ENCODE measurements at regions not wholly inside any gene's neighbourhood (a gene's known extent, or its start where the extent isn't known, plus 50 kb on each side); places are given as distances from the start of the nearest gene placed in this dataset.
A peak's percentile ranks its signal among the peaks of the same experiment; 100 is the strongest.

GRCh38 chr5:124948754-124949275 lies 202.4 kb upstream of the ZNF608 start:
- Histone ChIP-seq H3K27ac (ENCODE audit: insufficient read depth, low read depth, low read length) (no peak overlapping the region), H3K9me3 (replicated peaks; ENCODE audit: control insufficient read depth, insufficient read depth, low read length) (no peaks in the 10 kb centered on the region), H3K9me1 (replicated peaks; ENCODE audit: control insufficient read depth, extremely low read depth, insufficient read depth, low read length) (no peaks in the 10 kb centered on the region), H3K4me1 (ENCODE audit: control insufficient read depth, extremely low read depth, insufficient read depth, low read length) (peaks cover 9% of the 10 kb centered on the region), H3K4me2 (ENCODE audit: insufficient read depth, low read length) (peak overlapping the region; percentile 56), H3K9ac (replicated peaks; ENCODE audit: extremely low read depth, insufficient read depth, low read length) (no peak overlapping the region), H4K20me1 (replicated peaks; ENCODE audit: control insufficient read depth, extremely low read depth, insufficient read depth, low read length) (no peaks in the 10 kb centered on the region), H3K4me3 (replicated peaks in 1 of 3; ENCODE audit: insufficient read depth in 1 of 3, low read depth in 1 of 3, low read length in 3 of 3) (no peak overlapping the region), H2AFZ (ENCODE audit: low read depth, low read length) (no peak overlapping the region), H3K36me3 (ENCODE audit: control insufficient read depth in 2 of 2, extremely low read depth in 1 of 2, insufficient read depth in 2 of 2, low read length in 2 of 2) (no peaks in the 10 kb centered on the region), H3K79me2 (ENCODE audit: control insufficient read depth, insufficient read depth, low read length) (no peaks in the 10 kb centered on the region), H3K27me3 (ENCODE audit: control insufficient read depth in 2 of 2, insufficient read depth in 2 of 2, low read length in 2 of 2) (no peaks in the 10 kb centered on the region)
- intact Hi-C loops (cut with micrococcal nuclease) (loop anchor here (1.0 to 10.0 kb wide), 7 partner anchors 26 to 538 kb away; no protein-coding TSS in a partner anchor), dilution Hi-C loops (cut with MboI; ENCODE audit: extremely low pct_ligation_motif_present, low sequenced_read_pairs) (no loop called here)
- ChIA-PET CTCF (interaction anchor here (1.0 kb wide), 2 partner anchors 40 to 59 kb away, joined by 3 to 4 read pairs; no protein-coding TSS in a partner anchor), POLR2A (no interaction called here)
- no peak for DNase-seq (ENCODE audit: low read depth, low spot score)
- no peak for FAIRE-seq
- no TSS peak for BruUV-seq (replicated peaks)
- TF ChIP-seq FOS (IDR thresholded peaks at IDR 0.05; ENCODE audit: borderline replicate concordance, insufficient read depth, low read length), result no peak
- no peak for TF ChIP-seq EZH2 (IDR thresholded peaks at IDR 0.05; ENCODE audit: borderline replicate concordance, low read depth, low read length, severe bottlenecking)
- TF ChIP-seq, protein P1, sequence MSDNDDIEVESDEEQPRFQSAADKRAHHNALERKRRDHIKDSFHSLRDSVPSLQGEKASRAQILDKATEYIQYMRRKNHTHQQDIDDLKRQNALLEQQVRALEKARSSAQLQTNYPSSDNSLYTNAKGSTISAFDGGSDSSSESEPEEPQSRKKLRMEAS (IDR thresholded peaks at IDR 0.05; ENCODE audit: insufficient read depth, insufficient read length), result no peak
- no peak for TF ChIP-seq POLR2A (IDR thresholded peaks at IDR 0.05; ENCODE audit: low read depth, low read length)
- TF ChIP-seq POLR2AphosphoS5 (IDR thresholded peaks at IDR 0.05; ENCODE audit: insufficient read depth, low read depth, low read length), result no peak
- TF ChIP-seq JUN (IDR thresholded peaks at IDR 0.05; ENCODE audit: borderline replicate concordance, insufficient read depth, insufficient read length, low read depth), result no peak
- TF ChIP-seq, protein P2, sequence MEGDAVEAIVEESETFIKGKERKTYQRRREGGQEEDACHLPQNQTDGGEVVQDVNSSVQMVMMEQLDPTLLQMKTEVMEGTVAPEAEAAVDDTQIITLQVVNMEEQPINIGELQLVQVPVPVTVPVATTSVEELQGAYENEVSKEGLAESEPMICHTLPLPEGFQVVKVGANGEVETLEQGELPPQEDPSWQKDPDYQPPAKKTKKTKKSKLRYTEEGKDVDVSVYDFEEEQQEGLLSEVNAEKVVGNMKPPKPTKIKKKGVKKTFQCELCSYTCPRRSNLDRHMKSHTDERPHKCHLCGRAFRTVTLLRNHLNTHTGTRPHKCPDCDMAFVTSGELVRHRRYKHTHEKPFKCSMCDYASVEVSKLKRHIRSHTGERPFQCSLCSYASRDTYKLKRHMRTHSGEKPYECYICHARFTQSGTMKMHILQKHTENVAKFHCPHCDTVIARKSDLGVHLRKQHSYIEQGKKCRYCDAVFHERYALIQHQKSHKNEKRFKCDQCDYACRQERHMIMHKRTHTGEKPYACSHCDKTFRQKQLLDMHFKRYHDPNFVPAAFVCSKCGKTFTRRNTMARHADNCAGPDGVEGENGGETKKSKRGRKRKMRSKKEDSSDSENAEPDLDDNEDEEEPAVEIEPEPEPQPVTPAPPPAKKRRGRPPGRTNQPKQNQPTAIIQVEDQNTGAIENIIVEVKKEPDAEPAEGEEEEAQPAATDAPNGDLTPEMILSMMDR (IDR thresholded peaks at IDR 0.05; ENCODE audit: extremely low read depth in 1 of 2, insufficient read depth in 1 of 2, low read depth in 1 of 2, low read length in 2 of 2), result no peak

All from endothelial cell of umbilical vein (primary cell).